ENCODE measurements at regions not wholly inside any gene's neighbourhood (a gene's known extent, or its start where the extent isn't known, plus 50 kb on each side); places are given as distances from the start of the nearest gene placed in this dataset.

GRCh38 chr2:104200533-104201168 is 653.3 kb upstream of the POU3F3 start:
- Histone ChIP-seq H3K4me3 (replicated peaks in 1 of 2; ENCODE audit: low read depth in 1 of 2, low read length in 2 of 2) (no peak overlapping the region), H3K27me3 (ENCODE audit: insufficient read depth, low read length) (no peaks in the 10 kb centered on the region), H3K9ac (ENCODE audit: low read length) (no peak overlapping the region), H2AFZ (ENCODE audit: low read depth, low read length, poor library complexity, severe bottlenecking) (no peak overlapping the region), H4K20me1 (ENCODE audit: insufficient read depth) (no peaks in the 10 kb centered on the region), H3K36me3 (ENCODE audit: control insufficient read depth in 1 of 2, insufficient read depth in 2 of 2, low read length in 2 of 2) (no peaks in the 10 kb centered on the region), H3K4me1 (ENCODE audit: control insufficient read depth in 1 of 2, insufficient read depth in 2 of 2, low read length in 2 of 2) (no peaks in the 10 kb centered on the region), H3K9me2 (ENCODE audit: insufficient read depth) (no peaks in the 10 kb centered on the region), H3K79me2 (ENCODE audit: insufficient read depth, low read length) (no peaks in the 10 kb centered on the region), H3K27ac (ENCODE audit: low read depth, low read length) (no peak overlapping the region), H3K9me3 (ENCODE audit: control insufficient read depth in 1 of 2, insufficient read depth in 1 of 2, low read depth in 1 of 2, low read length in 2 of 2) (peaks cover 0 to 13% of the 10 kb centered on the region in 2 experiments; a peak in 2 of 4 replicates), H3K4me2 (ENCODE audit: low read length) (no peak overlapping the region)
- no peak for TF ChIP-seq YY1 (IDR thresholded peaks at IDR 0.05; ENCODE audit: extremely low read depth, insufficient replicate concordance, low read depth, low read length)
- TF ChIP-seq CBX3 (IDR thresholded peaks at IDR 0.05; ENCODE audit: low read depth) = no peak
- no peak for TF ChIP-seq POLR2A (IDR thresholded peaks at IDR 0.05; ENCODE audit: borderline replicate concordance, extremely low read depth, insufficient read depth, insufficient read length)
- no peak for TF ChIP-seq EZH2 (IDR thresholded peaks at IDR 0.05)
- TF ChIP-seq, protein P1, sequence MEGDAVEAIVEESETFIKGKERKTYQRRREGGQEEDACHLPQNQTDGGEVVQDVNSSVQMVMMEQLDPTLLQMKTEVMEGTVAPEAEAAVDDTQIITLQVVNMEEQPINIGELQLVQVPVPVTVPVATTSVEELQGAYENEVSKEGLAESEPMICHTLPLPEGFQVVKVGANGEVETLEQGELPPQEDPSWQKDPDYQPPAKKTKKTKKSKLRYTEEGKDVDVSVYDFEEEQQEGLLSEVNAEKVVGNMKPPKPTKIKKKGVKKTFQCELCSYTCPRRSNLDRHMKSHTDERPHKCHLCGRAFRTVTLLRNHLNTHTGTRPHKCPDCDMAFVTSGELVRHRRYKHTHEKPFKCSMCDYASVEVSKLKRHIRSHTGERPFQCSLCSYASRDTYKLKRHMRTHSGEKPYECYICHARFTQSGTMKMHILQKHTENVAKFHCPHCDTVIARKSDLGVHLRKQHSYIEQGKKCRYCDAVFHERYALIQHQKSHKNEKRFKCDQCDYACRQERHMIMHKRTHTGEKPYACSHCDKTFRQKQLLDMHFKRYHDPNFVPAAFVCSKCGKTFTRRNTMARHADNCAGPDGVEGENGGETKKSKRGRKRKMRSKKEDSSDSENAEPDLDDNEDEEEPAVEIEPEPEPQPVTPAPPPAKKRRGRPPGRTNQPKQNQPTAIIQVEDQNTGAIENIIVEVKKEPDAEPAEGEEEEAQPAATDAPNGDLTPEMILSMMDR (IDR thresholded peaks at IDR 0.05 in 2 of 3, conservative IDR thresholded peaks at IDR 0.05 in 1 of 3; ENCODE audit: borderline replicate concordance in 1 of 3, insufficient read depth in 1 of 3, low read depth in 2 of 3, low read length in 2 of 3) = no peak
- TF ChIP-seq ATF3 (IDR thresholded peaks at IDR 0.05) = no peak
- TF ChIP-seq SRF (IDR thresholded peaks at IDR 0.05; ENCODE audit: low read depth) = no peak
- no peak for TF ChIP-seq ZBTB33 (IDR thresholded peaks at IDR 0.05; ENCODE audit: extremely low read depth, insufficient replicate concordance, low read length)
- TF ChIP-seq ZNF274 (IDR thresholded peaks at IDR 0.05; ENCODE audit: low read depth, low read length) = no peak
- TF ChIP-seq POLR2AphosphoS5 (IDR thresholded peaks at IDR 0.05; ENCODE audit: low read depth, low read length) = no peak
- no peak for TF ChIP-seq FOSL1 (IDR thresholded peaks at IDR 0.05; ENCODE audit: low read depth)
- TF ChIP-seq RAD21 (IDR thresholded peaks at IDR 0.05; ENCODE audit: low read depth) = no peak
- TF ChIP-seq EZH2phosphoT487 (IDR thresholded peaks at IDR 0.05; ENCODE audit: borderline replicate concordance) = no peak
- no peak for TF ChIP-seq ZFX (IDR thresholded peaks at IDR 0.05)
- TF ChIP-seq CEBPB (IDR thresholded peaks at IDR 0.05; ENCODE audit: low read depth) = no peak
- no peak for TF ChIP-seq MAX (IDR thresholded peaks at IDR 0.05)
- TF ChIP-seq ELF1 (IDR thresholded peaks at IDR 0.05; ENCODE audit: borderline replicate concordance, low read depth) = no peak
- TF ChIP-seq EGR1 (IDR thresholded peaks at IDR 0.05; ENCODE audit: low read depth) = no peak
- no peak for TF ChIP-seq SP1 (IDR thresholded peaks at IDR 0.05; ENCODE audit: low read depth)
- no peak for TF ChIP-seq REST (IDR thresholded peaks at IDR 0.05; ENCODE audit: low read depth)
- no peak for DNase-seq (ENCODE audit: low read depth, low spot score)
- no TSS peak for BruUV-seq (replicated peaks)
- no peak for ATAC-seq
- ChIA-PET POLR2A (no interaction called here), RAD21 (ENCODE audit: low non-redundant PET in 1 of 2, low total read pairs in 2 of 2, uncharacterized antibody in 2 of 2, unreplicated experiment in 2 of 2) (no interaction called here), CTCF (no interaction called here)
- intact Hi-C loops (cut with micrococcal nuclease) = no loop called here
